ENCODE measurements at regions not wholly inside any gene's neighbourhood (a gene's known extent, or its start where the extent isn't known, plus 50 kb on each side); places are given as distances from the start of the nearest gene placed in this dataset.

- DNase-seq (ENCODE audit: low read depth in 2 of 2) = no peak
- TF ChIP-seq CTCF (IDR thresholded peaks at IDR 0.05; ENCODE audit: low read depth, low read length) = no peak
- H3K4me3 ChIP-seq (replicated peaks in 1 of 2; ENCODE audit: low read depth in 2 of 2, low read length in 2 of 2) = no peak overlapping the region
These were observed 145.8 kb downstream of the GRIN2B start for GRCh38 chr12:13835652-13836051.

GRCh38 chr12:13834241-13834640 lies 147.2 kb downstream of the GRIN2B start:
- no peak overlapping the region for H3K4me3 ChIP-seq (replicated peaks in 1 of 2; ENCODE audit: low read depth in 2 of 2, low read length in 2 of 2)

GRCh38 chr12:13817131-13817530 lies 164.3 kb downstream of the GRIN2B start:
- no peak for DNase-seq (ENCODE audit: low read depth in 2 of 2)
- H3K4me3 ChIP-seq (replicated peaks in 1 of 2; ENCODE audit: low read depth in 2 of 2, low read length in 2 of 2) = no peak overlapping the region
- no peak for TF ChIP-seq CTCF (IDR thresholded peaks at IDR 0.05; ENCODE audit: low read depth, low read length)

More at GRCh38 chr12:13834241-13834640, 147.2 kb downstream of the GRIN2B start:
- DNase-seq (ENCODE audit: low read depth in 2 of 2) = no peak
- TF ChIP-seq CTCF (IDR thresholded peaks at IDR 0.05; ENCODE audit: low read depth, low read length) = no peak

- no peak for TF ChIP-seq CTCF (IDR thresholded peaks at IDR 0.05; ENCODE audit: low read depth, low read length)
- H3K4me3 ChIP-seq (replicated peaks in 1 of 2; ENCODE audit: low read depth in 2 of 2, low read length in 2 of 2) = no peak overlapping the region
- no peak for DNase-seq (ENCODE audit: low read depth in 2 of 2)
These were observed 165.0 kb downstream of the GRIN2B start for GRCh38 chr12:13816394-13816793.

GRCh38 chr12:13812168-13812567 lies 169.2 kb downstream of the GRIN2B start:
- no peak for TF ChIP-seq CTCF (IDR thresholded peaks at IDR 0.05; ENCODE audit: low read depth, low read length)
- H3K4me3 ChIP-seq (replicated peaks in 1 of 2; ENCODE audit: low read depth in 2 of 2, low read length in 2 of 2) = no peak overlapping the region
- no peak for DNase-seq (ENCODE audit: low read depth in 2 of 2)

GRCh38 chr12:13811061-13811460 lies 170.3 kb downstream of the GRIN2B start:
- no peak for DNase-seq (ENCODE audit: low read depth in 2 of 2)
- TF ChIP-seq CTCF (IDR thresholded peaks at IDR 0.05; ENCODE audit: low read depth, low read length) = no peak

GRCh38 chr12:13805041-13805440 lies 176.4 kb downstream of the GRIN2B start:
- no peak for DNase-seq (ENCODE audit: low read depth in 2 of 2)
- no peak for TF ChIP-seq CTCF (IDR thresholded peaks at IDR 0.05; ENCODE audit: low read depth, low read length)
- no peak overlapping the region for H3K4me3 ChIP-seq (replicated peaks in 1 of 2; ENCODE audit: low read depth in 2 of 2, low read length in 2 of 2)

More at GRCh38 chr12:13811061-13811460, 170.3 kb downstream of the GRIN2B start:
- H3K4me3 ChIP-seq (replicated peaks in 1 of 2; ENCODE audit: low read depth in 2 of 2, low read length in 2 of 2) = no peak overlapping the region

Measured in cardiac fibroblast (primary cell).